H1 (cell line): ENCODE measurements at regions not wholly inside any gene's neighbourhood (a gene's known extent, or its start where the extent isn't known, plus 50 kb on each side); places are given as distances from the start of the nearest gene placed in this dataset.

ENCODE experiments used
- ASH2L ChIP-seq: fragments of 200-600, 300-600 bp; sonication (generic); IDR thresholded peaks from one replicate; pipeline ENCODE4 v1.7.1; 2017; ENCODE audit warnings: low read length
- CEBPB ChIP-seq: IDR thresholded peaks from 2 replicates; pipeline ENCODE4 v1.6.1; 2012; ENCODE audit warnings: low read depth, low read length
- EP300 ChIP-seq, 2 experiments: IDR thresholded peaks; 1 replicate in 1 of 2; 2 replicates in 1 of 2; pipeline ENCODE4 v1.6.1; 2011 to 2012; ENCODE audit warnings: low read depth in 2 of 2, low read length in 2 of 2, mild to moderate bottlenecking in 2 of 2, borderline replicate concordance in 1 of 2, inconsistent platforms in 1 of 2, moderate library complexity in 1 of 2
- EZH2 ChIP-seq: fragments of 200-600 bp; sonication (generic); IDR thresholded peaks from 2 replicates; pipeline ENCODE4 v1.7.1; 2012; ENCODE audit warnings: low read depth, mild to moderate bottlenecking, moderate library complexity, low read length, inconsistent platforms; ENCODE audit not compliant: severe bottlenecking
- JUND ChIP-seq: IDR thresholded peaks from 2 replicates; pipeline ENCODE4 v1.6.1; 2011; ENCODE audit warnings: mild to moderate bottlenecking, improper control_type of control experiment, low read length
- POLR2A ChIP-seq, 2 experiments: IDR thresholded peaks; 1 replicate in 1 of 2; 2 replicates in 1 of 2; pipeline ENCODE4 v1.6.1; 2011; ENCODE audit warnings: low read depth in 2 of 2, low read length in 2 of 2, mild to moderate bottlenecking in 2 of 2; ENCODE audit errors: control extremely low read depth in 1 of 2
- POLR2AphosphoS5 ChIP-seq: IDR thresholded peaks from 2 replicates; pipeline ENCODE4 v1.6.1; 2011; ENCODE audit warnings: low read depth, low read length
- POU5F1 ChIP-seq: IDR thresholded peaks from 2 replicates; pipeline ENCODE4 v1.6.1; 2011; ENCODE audit warnings: low read depth, mild to moderate bottlenecking, low read length, moderate library complexity
- SRF ChIP-seq: IDR thresholded peaks from 2 replicates; pipeline ENCODE4 v1.6.1; 2011; ENCODE audit warnings: mild to moderate bottlenecking, low read depth, low read length, moderate library complexity
- TCF12 ChIP-seq: IDR thresholded peaks from 2 replicates; pipeline ENCODE4 v1.6.1; 2011; ENCODE audit warnings: low read depth, mild to moderate bottlenecking, low read length
- YY1 ChIP-seq: IDR thresholded peaks from 2 replicates; pipeline ENCODE4 v1.6.1; 2011; ENCODE audit warnings: low read depth, mild to moderate bottlenecking, low read length
- TF ChIP-seq, protein P1 (sequence below), 3 experiments: IDR thresholded peaks; 1 replicate in 2 of 3; 2 replicates in 1 of 3; pipeline versions ENCODE4 v1.5.1 to v1.6.1; 2011; ENCODE audit warnings: low read length in 3 of 3, mild to moderate bottlenecking in 3 of 3, inconsistent platforms in 2 of 3, low read depth in 1 of 3, moderate library complexity in 1 of 3; ENCODE audit not compliant: insufficient read depth in 1 of 3; ENCODE audit errors: control extremely low read depth in 1 of 3
- TF ChIP-seq, protein P2 (sequence below): IDR thresholded peaks from 2 replicates; pipeline ENCODE4 v1.6.1; 2011; ENCODE audit warnings: low read depth, mild to moderate bottlenecking, low read length; ENCODE audit not compliant: insufficient read depth

DNA sequence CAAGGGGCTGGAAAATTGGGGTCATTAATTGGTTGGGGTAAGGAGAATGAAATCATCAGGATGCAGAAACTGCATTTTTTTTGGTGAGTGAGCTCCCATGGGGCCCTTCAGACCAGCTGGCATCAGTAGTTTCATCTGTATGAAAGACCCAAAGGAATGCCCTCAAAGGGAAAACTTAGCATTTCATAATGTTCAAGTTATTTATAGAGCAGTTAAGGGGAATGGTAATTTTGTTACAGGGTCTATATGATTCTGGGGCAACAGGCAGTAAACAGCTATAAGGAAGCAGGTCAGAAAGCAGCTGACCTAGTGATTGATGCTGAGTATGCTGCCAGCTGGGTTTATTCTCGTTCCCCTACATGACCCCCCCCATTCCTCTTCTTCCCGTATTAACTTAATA lies 448.9 kb downstream of the OCA2 start:
- TF ChIP-seq, protein P1, sequence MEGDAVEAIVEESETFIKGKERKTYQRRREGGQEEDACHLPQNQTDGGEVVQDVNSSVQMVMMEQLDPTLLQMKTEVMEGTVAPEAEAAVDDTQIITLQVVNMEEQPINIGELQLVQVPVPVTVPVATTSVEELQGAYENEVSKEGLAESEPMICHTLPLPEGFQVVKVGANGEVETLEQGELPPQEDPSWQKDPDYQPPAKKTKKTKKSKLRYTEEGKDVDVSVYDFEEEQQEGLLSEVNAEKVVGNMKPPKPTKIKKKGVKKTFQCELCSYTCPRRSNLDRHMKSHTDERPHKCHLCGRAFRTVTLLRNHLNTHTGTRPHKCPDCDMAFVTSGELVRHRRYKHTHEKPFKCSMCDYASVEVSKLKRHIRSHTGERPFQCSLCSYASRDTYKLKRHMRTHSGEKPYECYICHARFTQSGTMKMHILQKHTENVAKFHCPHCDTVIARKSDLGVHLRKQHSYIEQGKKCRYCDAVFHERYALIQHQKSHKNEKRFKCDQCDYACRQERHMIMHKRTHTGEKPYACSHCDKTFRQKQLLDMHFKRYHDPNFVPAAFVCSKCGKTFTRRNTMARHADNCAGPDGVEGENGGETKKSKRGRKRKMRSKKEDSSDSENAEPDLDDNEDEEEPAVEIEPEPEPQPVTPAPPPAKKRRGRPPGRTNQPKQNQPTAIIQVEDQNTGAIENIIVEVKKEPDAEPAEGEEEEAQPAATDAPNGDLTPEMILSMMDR (IDR thresholded peaks at IDR 0.05; ENCODE audit: control extremely low read depth in 1 of 3, insufficient read depth in 1 of 3, low read depth in 1 of 3, low read length in 3 of 3): no peak
- TF ChIP-seq, protein P2, sequence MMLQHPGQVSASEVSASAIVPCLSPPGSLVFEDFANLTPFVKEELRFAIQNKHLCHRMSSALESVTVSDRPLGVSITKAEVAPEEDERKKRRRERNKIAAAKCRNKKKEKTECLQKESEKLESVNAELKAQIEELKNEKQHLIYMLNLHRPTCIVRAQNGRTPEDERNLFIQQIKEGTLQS: no peak
- TF ChIP-seq POLR2A (IDR thresholded peaks at IDR 0.05; ENCODE audit: control extremely low read depth in 1 of 2, low read depth in 2 of 2, low read length in 2 of 2) (no peak), EZH2 (no peak), CEBPB (no peak), JUND (no peak), EP300 (IDR thresholded peaks at IDR 0.05; ENCODE audit: borderline replicate concordance in 1 of 2, low read depth in 2 of 2, low read length in 2 of 2) (no peak), POLR2AphosphoS5 (no peak), SRF (no peak), POU5F1 (no peak), TCF12 (no peak), YY1 (no peak), ASH2L (no peak)
